ENCODE measurements at regions not wholly inside any gene's neighbourhood (a gene's known extent, or its start where the extent isn't known, plus 50 kb on each side); places are given as distances from the start of the nearest gene placed in this dataset.

DNA sequence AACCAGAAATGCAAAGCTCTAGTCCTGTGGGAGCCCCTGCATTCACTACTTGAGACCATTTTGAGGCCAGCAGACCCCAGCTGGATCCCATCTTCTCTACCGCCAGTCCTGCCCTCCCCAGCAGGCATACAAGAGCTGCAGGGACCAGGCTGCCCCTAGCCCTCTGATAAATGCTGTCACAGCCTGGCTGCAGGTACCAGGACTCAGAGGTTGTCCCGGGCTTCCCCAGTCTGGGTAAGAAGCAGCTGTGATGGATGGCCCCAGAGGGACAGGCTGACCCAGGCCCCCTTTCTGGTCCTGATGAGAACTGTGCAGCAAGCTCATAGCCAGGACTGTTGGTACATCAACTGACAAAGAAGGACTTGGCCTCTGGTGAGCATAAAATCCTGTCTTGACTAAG, 132.9 kb upstream of the APCDD1 start:
- TF ChIP-seq, protein P1, sequence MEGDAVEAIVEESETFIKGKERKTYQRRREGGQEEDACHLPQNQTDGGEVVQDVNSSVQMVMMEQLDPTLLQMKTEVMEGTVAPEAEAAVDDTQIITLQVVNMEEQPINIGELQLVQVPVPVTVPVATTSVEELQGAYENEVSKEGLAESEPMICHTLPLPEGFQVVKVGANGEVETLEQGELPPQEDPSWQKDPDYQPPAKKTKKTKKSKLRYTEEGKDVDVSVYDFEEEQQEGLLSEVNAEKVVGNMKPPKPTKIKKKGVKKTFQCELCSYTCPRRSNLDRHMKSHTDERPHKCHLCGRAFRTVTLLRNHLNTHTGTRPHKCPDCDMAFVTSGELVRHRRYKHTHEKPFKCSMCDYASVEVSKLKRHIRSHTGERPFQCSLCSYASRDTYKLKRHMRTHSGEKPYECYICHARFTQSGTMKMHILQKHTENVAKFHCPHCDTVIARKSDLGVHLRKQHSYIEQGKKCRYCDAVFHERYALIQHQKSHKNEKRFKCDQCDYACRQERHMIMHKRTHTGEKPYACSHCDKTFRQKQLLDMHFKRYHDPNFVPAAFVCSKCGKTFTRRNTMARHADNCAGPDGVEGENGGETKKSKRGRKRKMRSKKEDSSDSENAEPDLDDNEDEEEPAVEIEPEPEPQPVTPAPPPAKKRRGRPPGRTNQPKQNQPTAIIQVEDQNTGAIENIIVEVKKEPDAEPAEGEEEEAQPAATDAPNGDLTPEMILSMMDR (IDR thresholded peaks at IDR 0.05; ENCODE audit: insufficient read depth, low read depth, low read length): no peak
- no peak for TF ChIP-seq EZH2 (IDR thresholded peaks at IDR 0.05; ENCODE audit: insufficient read depth, low read length)

Data from astrocyte (in vitro differentiated cells and primary cell).